ENCODE measurements at regions not wholly inside any gene's neighbourhood (a gene's known extent, or its start where the extent isn't known, plus 50 kb on each side); places are given as distances from the start of the nearest gene placed in this dataset.

DNA sequence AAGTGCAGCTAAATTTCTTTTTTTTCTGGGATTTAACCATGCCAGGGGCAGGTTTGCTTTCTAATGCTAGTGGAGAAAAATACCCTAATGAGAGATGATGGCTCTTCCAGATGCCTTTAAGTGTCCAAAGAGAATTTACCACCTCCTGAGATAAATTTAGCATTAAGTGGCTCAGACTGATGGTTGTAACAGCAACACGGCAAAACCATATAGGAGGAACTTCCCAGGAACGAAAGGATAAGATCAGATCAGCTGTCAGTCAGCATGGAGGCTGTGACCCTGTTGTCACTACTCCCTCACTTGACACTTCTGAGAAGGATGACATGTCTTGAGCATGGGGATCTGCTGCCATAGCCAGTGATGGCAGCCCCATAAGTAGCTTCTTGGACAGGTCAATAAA is 860.0 kb downstream of the QKI start:
- no TSS peak for BruUV-seq (replicated peaks)
- H3K79me2 ChIP-seq (ENCODE audit: control insufficient read depth, insufficient read depth, low read length), result no peaks in the 10 kb centered on the region
- H4K20me1 ChIP-seq (replicated peaks; ENCODE audit: control insufficient read depth, insufficient read depth, low read length), result no peaks in the 10 kb centered on the region
- ATAC-seq, result no peak
- H3K27ac ChIP-seq (ENCODE audit: extremely low read depth, low read depth, low read length), result no peak overlapping the region
- no peaks in the 10 kb centered on the region for H3K27me3 ChIP-seq (ENCODE audit: control insufficient read depth in 2 of 2, insufficient read depth in 2 of 2, low read length in 2 of 2)
- in situ Hi-C loops (cut with MboI), result no loop called here
- no peak for DNase-seq (ENCODE audit: extremely low read depth in 1 of 4, low spot score in 3 of 4)
- TF ChIP-seq MAFG (tag; conservative IDR thresholded peaks at IDR 0.05), result no peak
- no peak for TF ChIP-seq ZBTB33 (CRISPR knock-in tag; IDR thresholded peaks at IDR 0.05)
- TF ChIP-seq, protein P1, sequence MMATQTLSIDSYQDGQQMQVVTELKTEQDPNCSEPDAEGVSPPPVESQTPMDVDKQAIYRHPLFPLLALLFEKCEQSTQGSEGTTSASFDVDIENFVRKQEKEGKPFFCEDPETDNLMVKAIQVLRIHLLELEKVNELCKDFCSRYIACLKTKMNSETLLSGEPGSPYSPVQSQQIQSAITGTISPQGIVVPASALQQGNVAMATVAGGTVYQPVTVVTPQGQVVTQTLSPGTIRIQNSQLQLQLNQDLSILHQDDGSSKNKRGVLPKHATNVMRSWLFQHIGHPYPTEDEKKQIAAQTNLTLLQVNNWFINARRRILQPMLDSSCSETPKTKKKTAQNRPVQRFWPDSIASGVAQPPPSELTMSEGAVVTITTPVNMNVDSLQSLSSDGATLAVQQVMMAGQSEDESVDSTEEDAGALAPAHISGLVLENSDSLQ (IDR thresholded peaks at IDR 0.05), result peak; percentile 75
- no peak for TF ChIP-seq RREB1 (CRISPR knock-in tag; IDR thresholded peaks at IDR 0.05)
- peak; percentile 24 for TF ChIP-seq MEIS2 (IDR thresholded peaks at IDR 0.05; ENCODE audit: partially characterized antibody)
- no peak overlapping the region for H3K9ac ChIP-seq (ENCODE audit: insufficient read depth in 1 of 2, low read depth in 2 of 2, low read length in 2 of 2)
- CTCF ChIA-PET (ENCODE audit: low intra/inter-chr PET ratio), result no interaction called here
- H2AFZ ChIP-seq (ENCODE audit: low read depth, low read length), result no peak overlapping the region
- no peak overlapping the region for H3K4me3 ChIP-seq
- no peaks in the 10 kb centered on the region for H3K9me1 ChIP-seq (ENCODE audit: control insufficient read depth, insufficient read depth, low read length)
- no peaks in the 10 kb centered on the region for H3K4me1 ChIP-seq (replicated peaks in 1 of 2; ENCODE audit: control insufficient read depth in 2 of 2, insufficient read depth in 2 of 2, low read length in 2 of 2)
- WGBS (ENCODE audit: insufficient coverage, low coverage, missing lambda C conversion rate), result 0% methylated on average over 2 of the region's 2 CpGs
- POLR2A ChIA-PET, result interaction anchor here (0.7 kb wide), 1 partner anchor 795 kb away, joined by 3 read pairs; no protein-coding TSS in a partner anchor
- H3K9me3 ChIP-seq (replicated peaks; ENCODE audit: control insufficient read depth, insufficient read depth, low read depth, low read length), result peaks cover 2% of the 10 kb centered on the region; the same call in 1 of the 2 replicates
- no peak for FAIRE-seq
- no peak overlapping the region for H3K4me2 ChIP-seq (ENCODE audit: insufficient read depth, low read length)
- intact Hi-C loops (cut with micrococcal nuclease), result no loop called here
- H3K36me3 ChIP-seq (ENCODE audit: control insufficient read depth, insufficient read depth, low read length), result no peaks in the 10 kb centered on the region

All from K562 (cell line).